ENCODE measurements at regions not wholly inside any gene's neighbourhood (a gene's known extent, or its start where the extent isn't known, plus 50 kb on each side); places are given as distances from the start of the nearest gene placed in this dataset.

DNA sequence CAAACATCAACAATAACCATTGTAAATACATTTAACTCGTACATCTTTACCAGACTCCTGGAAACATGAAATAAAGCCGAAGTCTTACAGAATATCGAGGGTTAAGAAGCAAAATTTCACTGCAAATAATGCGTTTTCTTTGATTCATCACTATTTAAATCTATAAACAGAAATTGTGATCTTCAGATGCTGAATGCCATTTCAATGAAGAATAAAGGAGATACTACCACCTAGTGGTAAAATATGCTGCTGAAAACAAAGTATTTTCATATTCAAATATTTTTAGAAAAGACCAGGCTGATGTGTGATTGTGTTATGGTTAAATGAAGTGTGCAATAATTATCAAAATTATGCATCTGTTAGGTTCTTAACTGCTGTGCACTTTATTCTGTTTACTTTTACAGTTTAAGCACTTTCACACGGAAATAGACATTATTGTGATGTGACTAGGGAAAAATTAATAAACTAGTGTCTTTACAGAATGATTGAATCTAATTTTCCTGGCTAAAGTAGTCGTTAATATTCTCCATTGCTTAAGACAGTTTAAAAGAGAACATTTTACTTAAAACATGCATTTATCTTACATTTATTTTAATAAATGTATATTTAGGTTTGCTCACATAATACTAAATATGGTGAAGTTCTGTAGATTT, 1093.1 kb downstream of the MRPL39 start:
- TF ChIP-seq POLR2AphosphoS5 (IDR thresholded peaks at IDR 0.05; ENCODE audit: borderline replicate concordance, low read depth, low read length): no peak
- TF ChIP-seq EZH2 (IDR thresholded peaks at IDR 0.05): no peak

Data from SK-N-MC (cell line).